ENCODE measurements at regions not wholly inside any gene's neighbourhood (a gene's known extent, or its start where the extent isn't known, plus 50 kb on each side); places are given as distances from the start of the nearest gene placed in this dataset.

GRCh38 chr5:175094461-175094860 is 349.5 kb downstream of the DRD1 start:
- H3K27me3 Mint-ChIP-seq (ENCODE audit: insufficient read depth, unreplicated experiment): peaks cover 2% of the 10 kb centered on the region
- Histone ChIP-seq H3K27me3 (replicated peaks; ENCODE audit: control insufficient read depth, insufficient read depth, low read length) (no peaks in the 10 kb centered on the region), H3K36me3 (ENCODE audit: control insufficient read depth, insufficient read depth, low read length) (no peaks in the 10 kb centered on the region), H3K4me3 (ENCODE audit: low read depth, low read length) (no peak overlapping the region), H3K9me3 (no peaks in the 10 kb centered on the region), H3K4me1 (no peaks in the 10 kb centered on the region)
- no peak overlapping the region for H3K4me3 Mint-ChIP-seq (ENCODE audit: unreplicated experiment)
- POLR2A ChIA-PET: no interaction called here
- no peaks in the 10 kb centered on the region for H3K4me1 Mint-ChIP-seq (ENCODE audit: low read depth, unreplicated experiment)
- CTCF ChIA-PET: no interaction called here
- no peaks in the 10 kb centered on the region for H3K36me3 Mint-ChIP-seq (ENCODE audit: insufficient read depth, unreplicated experiment)
- DNase-seq: no peak
- H3K27ac Mint-ChIP-seq (ENCODE audit: unreplicated experiment): no peak overlapping the region
- no TSS peak for BruUV-seq (replicated peaks)
- no peaks in the 10 kb centered on the region for H3K9me3 Mint-ChIP-seq (ENCODE audit: unreplicated experiment)
- TF ChIP-seq CTCF (IDR thresholded peaks at IDR 0.05; ENCODE audit: insufficient read depth in 1 of 2, low read depth in 1 of 2, low read length in 1 of 2, severe bottlenecking in 1 of 2, unreplicated experiment in 1 of 2): no peak
- intact Hi-C loops (cut with micrococcal nuclease; ENCODE audit: unreplicated experiment): no loop called here

DNA sequence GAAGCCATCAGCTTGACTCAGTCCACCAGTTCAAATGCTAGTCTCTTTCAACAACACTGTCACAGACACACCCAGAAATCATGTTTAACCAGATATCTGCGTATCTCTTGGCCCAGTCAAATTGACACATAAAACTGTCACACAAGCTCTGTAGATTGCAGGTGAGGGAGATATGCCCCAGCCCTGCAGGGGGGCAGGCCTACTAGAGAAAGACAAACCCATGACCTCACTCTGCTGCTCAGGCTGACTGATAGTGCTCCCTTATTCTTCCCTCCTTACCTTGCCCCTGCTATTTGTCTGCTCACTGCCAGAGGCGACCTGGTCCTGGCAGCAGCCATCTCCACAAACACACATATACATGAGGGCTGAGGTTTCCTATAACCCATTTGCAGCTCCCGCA is 351.3 kb downstream of the DRD1 start:
- H3K4me1 Mint-ChIP-seq (ENCODE audit: low read depth, unreplicated experiment): no peaks in the 10 kb centered on the region
- ChIA-PET POLR2A (no interaction called here), CTCF (no interaction called here)
- Histone ChIP-seq H3K4me3 (ENCODE audit: low read depth, low read length) (no peak overlapping the region), H3K36me3 (ENCODE audit: control insufficient read depth, insufficient read depth, low read length) (no peaks in the 10 kb centered on the region), H3K27me3 (replicated peaks; ENCODE audit: control insufficient read depth, insufficient read depth, low read length) (no peaks in the 10 kb centered on the region), H3K9me3 (no peaks in the 10 kb centered on the region), H3K4me1 (no peaks in the 10 kb centered on the region)
- no peak overlapping the region for H3K4me3 Mint-ChIP-seq (ENCODE audit: unreplicated experiment)
- intact Hi-C loops (cut with micrococcal nuclease; ENCODE audit: unreplicated experiment): no loop called here
- H3K36me3 Mint-ChIP-seq (ENCODE audit: insufficient read depth, unreplicated experiment): no peaks in the 10 kb centered on the region
- no peak overlapping the region for H3K27ac Mint-ChIP-seq (ENCODE audit: unreplicated experiment)
- BruUV-seq (replicated peaks): no TSS peak
- H3K9me3 Mint-ChIP-seq (ENCODE audit: unreplicated experiment): no peaks in the 10 kb centered on the region
- peaks cover 2% of the 10 kb centered on the region for H3K27me3 Mint-ChIP-seq (ENCODE audit: insufficient read depth, unreplicated experiment)
- no peak for TF ChIP-seq CTCF (IDR thresholded peaks at IDR 0.05; ENCODE audit: insufficient read depth in 1 of 2, low read depth in 1 of 2, low read length in 1 of 2, severe bottlenecking in 1 of 2, unreplicated experiment in 1 of 2)
- peak in 1 of 2 experiments; percentile 37 for DNase-seq

GRCh38 chr5:175088963-175089362 is 355.0 kb downstream of the DRD1 start:
- Mint-ChIP-seq H3K36me3 (ENCODE audit: insufficient read depth, unreplicated experiment) (no peaks in the 10 kb centered on the region), H3K4me1 (ENCODE audit: low read depth, unreplicated experiment) (no peaks in the 10 kb centered on the region), H3K4me3 (ENCODE audit: unreplicated experiment) (no peak overlapping the region), H3K27ac (ENCODE audit: unreplicated experiment) (no peak overlapping the region), H3K9me3 (ENCODE audit: unreplicated experiment) (no peaks in the 10 kb centered on the region), H3K27me3 (ENCODE audit: insufficient read depth, unreplicated experiment) (peaks cover 6% of the 10 kb centered on the region)
- intact Hi-C loops (cut with micrococcal nuclease; ENCODE audit: unreplicated experiment): no loop called here
- ChIA-PET CTCF (no interaction called here), POLR2A (no interaction called here)
- no peaks in the 10 kb centered on the region for H3K36me3 ChIP-seq (ENCODE audit: control insufficient read depth, insufficient read depth, low read length)
- no peak overlapping the region for H3K4me3 ChIP-seq (ENCODE audit: low read depth, low read length)
- no peak for TF ChIP-seq CTCF (IDR thresholded peaks at IDR 0.05; ENCODE audit: insufficient read depth in 1 of 2, low read depth in 1 of 2, low read length in 1 of 2, severe bottlenecking in 1 of 2, unreplicated experiment in 1 of 2)
- BruUV-seq (replicated peaks): no TSS peak
- H3K27me3 ChIP-seq (replicated peaks; ENCODE audit: control insufficient read depth, insufficient read depth, low read length): no peaks in the 10 kb centered on the region
- H3K4me1 ChIP-seq: no peaks in the 10 kb centered on the region
- DNase-seq: no peak
- H3K9me3 ChIP-seq: no peaks in the 10 kb centered on the region
